ENCODE measurements at regions not wholly inside any gene's neighbourhood (a gene's known extent, or its start where the extent isn't known, plus 50 kb on each side); places are given as distances from the start of the nearest gene placed in this dataset.
"Not testable (repeated sequence)": the region's sequence is repeated elsewhere in the genome, so short reads cannot be mapped to it uniquely, and the experiment has no call there.

DNA sequence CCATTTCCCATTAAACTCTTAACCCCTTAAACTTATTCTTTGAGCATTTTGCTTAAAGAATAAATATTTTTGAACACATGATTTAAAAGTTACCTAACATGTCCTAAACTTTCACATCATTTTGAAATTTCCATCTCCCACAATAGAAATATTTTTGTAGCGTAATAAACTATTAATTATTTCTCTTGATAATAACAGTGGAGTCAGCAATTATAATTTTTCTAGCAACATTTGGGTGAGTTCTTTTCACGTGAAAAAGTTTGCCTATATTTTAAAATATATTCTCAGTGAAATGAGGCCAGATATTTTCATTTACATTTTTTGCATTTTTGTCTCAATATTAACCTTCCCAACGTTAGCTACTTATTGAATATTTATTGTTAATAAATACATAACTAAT lies 320.4 kb upstream of the CRIM1 start:
- DNase-seq, result no peak

DNA sequence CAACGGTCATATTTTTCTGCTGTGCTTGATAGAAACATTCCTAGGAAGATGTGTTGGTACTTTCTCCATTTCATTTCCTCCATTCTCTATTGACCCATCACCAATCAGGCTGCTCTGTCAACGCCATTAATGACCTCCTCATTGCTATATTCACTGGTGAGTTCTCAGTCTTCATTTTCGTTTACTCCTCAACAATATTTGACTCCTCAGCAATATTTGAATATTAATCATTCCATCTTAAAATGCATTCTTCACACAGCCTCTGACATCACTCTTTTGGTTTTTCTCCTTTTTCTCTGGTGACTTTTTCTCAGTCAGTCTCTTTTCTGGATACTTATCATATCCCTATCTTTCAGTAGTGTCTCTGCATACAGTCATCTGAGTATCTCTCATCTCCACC lies 323.5 kb upstream of the CRIM1 start:
- no peak for DNase-seq

DNA sequence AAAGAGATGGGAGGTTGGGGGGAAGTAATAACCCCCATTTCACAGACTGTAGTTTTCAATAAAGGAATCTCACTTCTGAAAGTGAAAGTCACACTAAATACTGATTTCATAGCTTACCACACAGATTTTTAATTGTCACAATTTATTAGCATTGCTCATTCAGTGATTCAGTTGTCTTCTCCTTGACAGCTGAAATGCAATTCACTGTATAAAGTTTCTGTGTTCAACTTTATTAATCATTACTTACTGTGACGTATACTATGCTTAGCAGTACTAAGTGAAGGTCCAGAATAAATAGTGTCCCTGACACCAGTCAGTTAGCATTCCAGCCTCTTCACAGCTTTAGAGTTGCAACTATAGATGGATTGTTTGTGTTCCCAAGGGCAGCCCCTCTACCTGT lies 324.1 kb upstream of the CRIM1 start:
- no peak for DNase-seq

DNA sequence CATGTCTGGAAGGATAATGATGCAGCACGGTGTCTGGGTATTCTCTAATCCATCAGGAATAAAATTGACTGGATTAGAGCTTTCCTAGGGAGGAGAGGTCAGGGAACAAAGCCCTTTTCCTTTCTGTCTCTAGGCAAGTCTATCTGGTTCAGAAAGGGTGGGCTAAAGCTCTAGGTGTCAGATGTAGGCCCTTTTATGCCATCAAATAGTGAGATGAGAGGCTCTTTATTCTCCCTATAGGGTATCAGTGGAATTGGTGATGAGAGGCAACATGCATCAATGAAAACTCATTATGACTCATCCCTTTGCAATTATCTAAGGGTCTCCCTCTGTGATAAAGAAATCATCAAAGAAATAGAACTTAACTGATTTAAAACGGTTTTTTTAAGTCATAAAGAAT lies 328.0 kb upstream of the CRIM1 start:
- no peak for DNase-seq

DNA sequence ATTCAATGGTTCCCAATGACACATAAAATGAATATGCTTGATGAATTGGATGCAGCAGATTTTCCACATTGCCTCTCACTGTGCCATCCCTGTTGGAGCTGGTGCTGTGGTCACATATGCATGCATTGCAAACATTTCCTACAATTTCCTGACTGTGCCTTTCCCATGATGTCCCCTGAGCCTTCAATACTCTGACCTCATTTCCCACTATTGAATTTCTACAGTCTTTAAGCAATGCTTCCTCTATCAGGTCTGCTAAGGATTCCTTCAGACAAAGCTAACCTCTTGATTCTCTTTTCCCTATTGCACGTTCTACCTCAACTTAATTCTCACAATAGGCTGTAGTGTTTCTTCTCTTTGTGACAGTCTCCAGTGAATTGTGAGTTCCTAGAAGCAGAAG lies 342.5 kb upstream of the CRIM1 start:
- no peak for DNase-seq

DNA sequence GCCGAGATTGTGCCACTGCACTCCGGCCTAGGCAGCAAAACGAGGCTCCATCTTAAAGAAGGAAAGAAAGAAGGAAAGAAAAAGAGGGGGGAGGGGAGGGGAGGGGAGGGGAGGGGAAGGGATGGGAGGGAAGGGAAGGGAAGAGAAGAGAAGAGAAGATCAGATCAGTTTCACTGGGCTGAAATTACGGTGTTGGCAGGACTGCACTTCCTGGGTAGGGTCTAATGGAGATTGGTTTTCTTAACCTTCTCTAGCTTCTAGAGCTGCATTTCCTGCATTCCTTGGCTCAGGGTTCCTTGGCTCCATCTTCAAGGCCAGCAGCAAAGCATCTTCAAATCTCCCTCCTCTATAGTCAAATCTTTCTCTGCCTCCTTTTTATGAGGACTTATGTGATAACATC lies 349.1 kb upstream of the CRIM1 start:
- DNase-seq, result no peak

DNA sequence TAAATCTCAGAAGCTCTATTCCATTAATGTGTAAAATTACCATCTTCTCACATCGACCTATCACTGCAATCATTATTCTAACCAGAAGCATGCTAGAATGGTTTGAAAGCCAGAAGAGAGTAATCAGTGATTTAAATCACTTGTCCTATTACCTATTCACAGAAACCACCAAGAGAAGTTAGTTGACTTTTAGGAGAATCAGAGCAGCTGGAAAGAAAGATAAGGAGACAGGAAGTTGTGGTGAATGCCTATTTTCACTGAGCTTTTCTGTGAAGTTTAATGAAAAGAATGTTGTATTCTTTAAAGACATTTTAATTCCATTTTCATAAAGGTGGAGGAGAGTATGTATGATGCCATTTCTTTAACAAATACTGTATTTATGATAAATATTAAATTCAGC lies 352.6 kb upstream of the CRIM1 start:
- peak; percentile 62 for DNase-seq

DNA sequence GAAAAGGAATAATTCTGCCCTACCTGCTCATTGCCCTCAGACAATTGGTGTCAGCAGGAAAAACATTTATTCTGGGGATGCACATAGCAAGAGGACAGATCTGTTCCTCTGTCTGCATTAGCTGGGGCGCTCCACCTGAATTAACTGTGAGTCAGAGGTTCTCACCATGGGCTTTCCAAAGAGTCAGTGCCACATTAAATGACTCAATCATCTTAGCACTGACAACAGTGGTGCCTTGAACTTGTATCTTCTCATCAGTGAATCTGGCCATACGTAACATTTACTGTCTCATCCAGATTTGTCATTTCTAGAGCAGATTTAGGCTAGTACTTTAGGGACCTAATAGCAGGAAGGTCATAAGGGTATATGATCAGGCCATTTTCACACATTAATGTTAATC lies 358.1 kb upstream of the CRIM1 start:
- DNase-seq, result no peak

DNA sequence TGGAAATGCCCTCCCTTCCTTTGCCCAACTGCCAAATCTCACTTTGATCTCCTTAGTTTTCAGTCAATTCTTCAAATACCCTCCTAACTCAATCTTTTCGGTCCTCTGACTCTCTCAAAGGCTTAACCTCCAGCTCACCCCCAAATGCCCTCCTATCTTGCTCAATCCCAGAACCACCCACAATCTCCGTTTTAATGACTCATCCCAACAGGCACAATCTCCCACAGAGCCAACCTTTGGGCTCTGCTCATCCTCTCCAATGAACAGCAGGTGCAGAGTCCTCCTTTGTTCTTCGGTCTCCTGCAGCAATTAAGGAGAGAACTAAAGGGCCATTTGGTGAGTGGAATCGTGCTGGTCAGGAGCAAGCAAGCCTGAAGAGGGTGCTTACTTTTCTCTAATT lies 366.1 kb upstream of the CRIM1 start:
- no peak for DNase-seq

DNA sequence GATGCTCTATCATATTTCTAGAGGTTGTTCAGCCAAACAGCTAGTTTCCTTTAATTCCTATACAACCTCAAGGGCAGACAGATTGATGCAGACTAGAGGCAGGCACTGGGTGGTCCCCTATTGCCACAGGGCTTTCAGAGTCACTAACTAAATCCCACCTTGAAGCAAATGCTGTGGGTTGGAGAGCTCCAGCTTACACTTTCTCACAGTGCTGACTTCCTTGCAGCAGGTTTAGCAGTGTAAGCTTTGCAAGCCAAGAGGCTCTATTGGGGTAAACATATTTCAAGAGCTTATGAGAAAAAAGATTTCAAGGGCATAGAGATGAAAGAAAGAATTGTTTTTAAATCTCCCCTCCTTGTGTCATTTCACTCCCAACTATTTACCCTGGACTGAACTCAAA lies 366.5 kb upstream of the CRIM1 start:
- DNase-seq, result no peak

DNA sequence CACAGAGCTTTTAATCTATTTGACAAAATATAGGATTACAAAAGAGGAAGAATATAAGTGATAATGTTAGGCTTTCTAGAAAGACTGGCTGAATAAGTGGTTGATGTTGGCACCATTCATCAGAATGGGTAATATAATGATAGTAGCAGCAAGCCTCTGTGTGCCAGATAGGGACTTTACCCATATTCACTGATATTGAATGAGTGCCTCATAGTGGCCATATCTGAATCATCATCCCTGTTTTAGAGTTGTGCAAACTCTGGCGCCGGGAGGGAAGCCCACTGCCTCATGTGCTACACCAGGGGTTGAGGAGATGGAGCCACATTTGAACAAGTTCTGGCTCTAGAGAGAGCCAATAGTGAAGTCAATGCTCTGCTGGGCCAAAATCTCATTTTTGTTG lies 368.7 kb upstream of the CRIM1 start:
- DNase-seq, result no peak

DNA sequence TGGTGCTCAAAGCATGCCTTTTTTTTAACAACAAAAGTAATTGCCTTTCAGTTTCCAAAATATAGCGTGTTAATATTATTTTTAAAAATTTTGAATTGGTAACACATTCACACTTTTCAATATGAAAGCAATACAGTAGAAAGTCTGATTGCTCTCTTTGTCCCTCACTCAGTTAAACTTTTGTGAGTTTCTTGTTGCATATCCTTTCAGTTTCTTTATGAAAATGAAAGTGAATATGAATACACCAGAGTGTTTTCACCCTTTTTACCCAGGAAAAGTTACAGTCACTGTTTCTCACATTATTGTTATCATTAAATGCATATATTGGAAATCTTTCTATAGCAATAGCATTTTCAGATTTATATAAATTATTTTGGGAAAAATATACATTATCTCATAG lies 377.4 kb upstream of the CRIM1 start:
- peak; percentile 56 for DNase-seq

DNA sequence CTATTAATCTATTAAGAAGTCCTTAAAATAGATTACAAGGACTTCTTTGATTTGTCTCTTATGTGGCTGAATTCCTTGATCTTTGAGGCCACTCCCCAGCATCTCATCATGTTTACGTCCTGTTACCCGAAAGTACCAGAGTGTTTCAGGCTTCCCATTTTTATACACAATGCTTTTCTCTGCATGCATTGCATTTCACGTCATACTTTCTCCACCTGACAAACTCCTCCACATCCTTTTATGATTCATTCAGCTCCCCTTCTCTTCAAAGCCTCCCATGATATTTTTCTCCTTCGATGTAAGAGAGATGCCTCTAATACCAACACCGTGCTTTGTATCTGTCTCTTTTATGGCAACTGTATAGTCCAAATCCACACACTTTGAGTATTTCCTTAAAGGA lies 379.0 kb upstream of the CRIM1 start:
- no peak for DNase-seq

DNA sequence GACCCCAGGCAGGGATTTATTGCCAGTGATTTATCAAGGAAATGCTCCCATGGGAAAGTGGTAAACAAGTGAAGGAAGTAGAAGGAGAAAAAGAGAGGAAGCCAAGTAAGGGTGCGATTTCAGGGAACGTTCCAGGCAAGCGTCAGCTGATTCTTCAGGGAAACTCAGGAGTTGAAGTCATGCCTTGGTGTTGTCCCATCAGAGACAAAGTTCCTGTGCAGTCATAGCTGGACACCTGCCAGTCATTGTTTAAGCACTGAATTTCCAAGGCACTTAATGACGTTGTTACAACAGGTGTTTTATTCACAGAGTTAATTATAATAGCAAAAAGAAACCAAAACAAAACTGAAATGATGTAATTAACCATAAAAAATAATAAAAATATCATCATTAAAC lies 381.8 kb upstream of the CRIM1 start:
- DNase-seq, result no peak

DNA sequence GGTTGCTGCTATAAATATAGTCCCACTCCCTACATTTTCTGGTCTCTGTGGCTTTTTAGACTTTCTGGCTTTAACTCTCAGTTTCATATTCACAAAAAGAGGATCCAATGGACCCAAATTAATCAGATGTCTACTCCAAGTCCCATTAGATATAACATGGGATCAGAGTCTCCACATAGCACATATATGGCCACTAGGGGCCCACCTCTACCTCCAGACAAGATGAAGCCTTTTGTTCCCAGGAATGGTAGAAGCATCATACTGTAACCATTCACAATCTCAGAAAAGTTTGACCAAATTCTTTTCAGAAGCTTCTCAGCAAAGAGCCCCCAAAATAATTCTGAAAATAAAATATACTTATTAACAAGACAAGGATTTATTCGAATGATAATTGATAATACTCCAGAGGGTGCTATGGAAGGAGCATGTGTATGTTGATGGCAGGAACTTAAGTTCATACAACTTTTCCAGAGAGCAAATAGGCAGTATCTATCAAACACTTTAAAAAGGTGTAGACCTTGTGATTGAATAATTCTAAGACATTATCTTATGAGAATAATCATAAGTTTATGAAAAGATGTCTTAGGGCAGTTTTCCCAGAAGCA lies 382.3 kb upstream of the CRIM1 start:
- DNase-seq, result peak; percentile 50

DNA sequence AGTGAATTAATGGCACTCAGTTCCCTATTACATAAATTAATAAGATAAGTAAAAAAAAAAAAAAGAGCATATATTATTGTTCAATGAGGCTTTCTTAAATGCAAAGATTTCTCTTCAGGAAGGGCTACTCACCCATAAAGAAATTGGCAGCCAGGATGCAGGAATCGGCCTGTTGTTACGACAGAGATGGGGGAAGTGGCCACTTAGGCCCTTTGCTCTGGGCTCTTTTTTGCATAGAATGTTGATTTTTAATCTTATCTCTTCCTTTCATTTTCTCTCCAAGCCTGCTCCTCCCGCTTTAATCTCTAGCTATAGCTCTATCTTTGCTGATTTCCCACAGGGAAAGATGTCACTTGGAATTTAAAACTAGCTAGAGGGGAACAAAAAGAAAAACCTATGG lies 391.8 kb upstream of the CRIM1 start:
- DNase-seq, result no peak

DNA sequence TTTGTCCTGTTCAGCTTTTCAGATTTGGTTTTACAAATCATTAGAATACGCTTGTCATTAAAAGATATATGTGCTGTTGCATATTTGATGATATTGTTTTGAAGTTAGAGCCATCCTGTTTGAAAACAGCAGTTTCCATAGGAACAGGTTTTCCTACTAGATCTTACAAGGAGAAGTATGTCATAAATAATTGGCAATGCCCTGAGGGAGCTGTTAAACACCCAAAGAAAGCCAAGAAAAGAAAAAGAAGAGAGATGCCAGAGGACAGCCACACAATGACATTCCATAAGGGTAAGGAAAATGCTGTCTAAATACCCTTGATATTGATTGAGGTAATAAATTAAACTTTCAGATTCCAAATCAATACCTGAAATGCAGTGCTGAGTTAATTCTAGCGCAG lies 392.2 kb upstream of the CRIM1 start:
- no peak for DNase-seq

DNA sequence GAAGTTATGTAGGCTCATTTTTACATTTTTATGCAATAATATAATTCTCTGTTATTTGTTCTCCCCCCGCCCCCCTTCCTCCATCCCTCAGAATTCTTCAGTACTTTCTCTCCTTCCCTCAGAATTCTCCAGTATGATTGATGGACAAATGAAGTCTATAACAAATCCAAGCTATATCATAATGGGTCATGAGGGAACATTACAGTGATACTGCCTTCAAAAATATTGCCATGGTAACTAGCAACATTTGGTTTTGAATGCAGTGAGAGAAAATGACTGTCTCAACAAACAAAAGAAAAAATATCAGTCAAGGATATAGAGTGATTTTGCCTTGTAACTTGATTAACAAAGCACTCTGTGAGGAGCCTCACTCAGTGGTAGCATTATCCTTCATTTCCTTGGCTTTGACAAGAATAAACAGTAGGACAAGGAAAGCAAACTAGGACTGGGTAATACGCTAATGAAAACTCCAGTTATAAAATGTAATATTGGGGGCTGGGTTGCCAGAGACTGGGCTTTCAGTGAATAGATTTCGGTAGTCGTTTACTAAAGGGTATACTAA lies 392.9 kb upstream of the CRIM1 start:
- DNase-seq, result no peak

DNA sequence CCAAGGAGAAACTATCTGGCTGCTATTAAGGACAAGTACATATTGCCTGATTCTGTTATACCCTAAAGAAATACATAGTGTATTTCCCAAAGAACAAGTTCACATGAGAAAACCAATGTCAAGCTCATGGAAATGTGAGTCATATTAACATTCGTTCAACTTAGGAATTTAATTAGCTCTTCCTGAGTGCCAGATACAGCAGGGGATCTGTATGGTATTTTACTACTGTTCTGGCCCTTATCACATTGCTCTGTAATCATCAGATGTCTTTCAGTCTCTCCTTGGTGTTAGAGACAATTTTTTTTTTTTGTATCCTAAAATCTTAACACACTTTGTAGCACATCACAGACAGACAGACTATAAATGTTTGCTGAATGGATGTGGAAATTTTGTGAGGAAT lies 395.0 kb upstream of the CRIM1 start:
- DNase-seq, result no peak

DNA sequence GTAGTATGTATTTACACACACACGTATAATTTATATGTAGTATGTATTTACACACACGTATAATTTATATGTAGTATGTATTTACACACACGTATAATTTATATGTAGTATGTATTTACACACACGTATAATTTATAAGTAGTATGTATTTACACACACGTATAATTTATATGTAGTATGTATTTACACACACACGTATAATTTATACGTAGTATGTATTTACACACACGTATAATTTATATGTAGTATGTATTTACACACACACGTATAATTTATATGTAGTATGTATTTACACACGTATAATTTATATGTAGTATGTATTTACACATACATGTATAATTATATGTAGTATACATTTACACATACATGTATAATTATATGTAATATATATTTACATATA lies 398.5 kb upstream of the CRIM1 start:
- not testable (repeated sequence) for DNase-seq

DNA sequence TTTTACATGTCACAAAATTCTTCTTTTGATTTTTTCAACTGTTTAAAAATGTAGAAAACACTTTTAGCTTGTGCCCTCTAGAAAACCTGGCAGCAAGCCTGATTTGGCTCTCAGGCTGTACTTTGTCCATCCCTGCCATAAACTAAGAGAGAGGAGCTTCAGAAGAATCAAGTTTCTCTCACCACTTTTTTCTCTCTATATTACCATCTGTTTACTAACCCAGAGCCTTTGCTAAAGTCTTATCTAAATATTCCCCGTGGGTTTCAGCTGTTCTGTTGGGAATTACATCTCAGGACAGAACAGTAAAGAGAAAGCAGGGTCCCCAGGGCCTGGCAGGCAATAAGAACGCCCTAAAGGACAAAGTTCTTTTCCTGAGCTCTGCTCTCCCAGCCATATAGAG lies 409.1 kb upstream of the CRIM1 start:
- DNase-seq, result no peak

DNA sequence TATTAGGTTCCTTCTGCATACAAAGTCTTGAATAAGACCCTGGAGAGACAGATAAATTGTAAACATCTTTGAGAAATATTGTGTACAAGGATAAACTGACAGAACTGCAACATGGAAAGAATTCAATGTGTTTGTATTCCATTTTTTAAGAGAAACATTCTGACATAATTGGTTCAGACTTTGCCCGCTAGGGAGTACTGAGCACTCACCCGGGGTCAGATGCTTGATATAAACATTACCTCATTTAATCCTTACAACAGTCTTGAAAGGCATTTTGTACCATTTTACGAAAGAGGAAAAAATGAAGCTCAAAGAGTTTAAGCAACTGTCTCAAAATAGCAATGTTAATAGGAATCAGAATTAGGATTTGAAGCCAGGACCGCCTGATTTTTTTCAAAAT lies 416.7 kb upstream of the CRIM1 start:
- no peak for DNase-seq

DNA sequence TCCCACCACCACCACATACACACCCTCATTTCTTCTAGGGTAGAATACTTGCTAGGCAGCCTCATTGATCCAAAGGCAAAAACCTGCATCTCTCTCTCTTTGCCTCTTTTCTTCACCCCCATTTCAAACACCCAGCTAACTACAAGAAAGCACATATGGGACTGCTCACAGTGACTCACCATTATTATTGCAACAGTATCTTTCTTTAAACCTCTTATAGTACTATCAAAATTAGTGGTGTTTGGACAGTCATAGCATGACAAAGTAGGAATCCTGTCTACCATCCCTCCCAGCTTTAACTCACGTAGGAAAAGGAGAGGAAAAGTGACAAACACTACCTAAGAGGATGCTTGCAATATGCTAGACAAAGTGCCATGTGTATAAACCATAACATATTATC lies 422.5 kb upstream of the CRIM1 start:
- DNase-seq, result no peak

DNA sequence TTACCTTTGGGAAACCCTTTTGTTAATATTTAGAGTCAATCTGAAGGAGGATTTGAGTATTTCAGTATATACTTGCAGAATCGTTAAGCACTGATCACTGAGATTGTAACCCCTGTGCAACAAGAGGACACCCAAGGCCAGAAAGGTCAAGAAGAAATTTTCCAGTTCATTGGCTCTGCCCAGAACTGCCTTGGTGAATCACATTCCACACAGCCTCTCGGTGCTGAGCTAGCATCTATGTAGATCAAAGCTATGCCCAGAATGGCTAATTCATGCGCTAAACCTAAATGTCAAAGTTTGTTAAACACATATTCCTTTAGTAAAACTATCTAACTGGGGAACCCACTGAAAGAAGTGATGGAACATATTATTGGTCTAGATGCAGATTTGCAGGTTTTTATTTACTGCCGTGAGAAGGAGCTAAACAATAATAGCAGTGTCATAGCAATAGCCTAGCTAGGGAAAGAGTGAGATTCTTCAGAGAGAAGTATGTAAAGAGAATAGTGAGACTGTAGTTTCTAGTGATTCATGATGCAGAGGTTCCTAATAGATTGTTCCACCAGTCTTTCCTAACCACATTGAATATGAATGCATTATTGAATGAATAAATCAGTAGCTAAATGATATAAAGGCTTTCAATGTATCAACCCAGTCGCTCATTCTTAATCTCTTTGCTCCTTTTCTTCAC lies 423.2 kb upstream of the CRIM1 start:
- DNase-seq, result no peak

DNA sequence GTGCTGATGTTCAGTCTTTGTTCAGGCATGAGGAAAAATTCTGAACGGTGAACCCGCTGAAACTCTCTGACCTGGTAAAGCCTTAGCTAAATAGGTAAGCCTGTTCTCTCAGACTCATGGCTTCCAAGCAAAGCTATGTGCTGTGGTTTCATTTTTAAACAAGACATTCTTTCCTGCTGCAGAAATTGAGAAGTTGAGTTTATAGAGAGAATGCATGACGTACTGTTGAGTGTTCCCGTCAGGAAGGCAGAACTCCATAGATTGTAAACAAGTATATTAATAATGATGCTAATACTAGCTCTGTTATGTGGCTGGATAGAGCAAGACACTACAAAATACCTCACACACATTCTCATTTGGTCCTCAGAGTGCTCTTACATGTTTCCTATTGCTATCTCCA lies 424.0 kb upstream of the CRIM1 start:
- no peak for DNase-seq
